Keratinocyte (primary cell): ENCODE measurements at regions not wholly inside any gene's neighbourhood (a gene's known extent, or its start where the extent isn't known, plus 50 kb on each side); places are given as distances from the start of the nearest gene placed in this dataset.

Experiments used
- DNase-seq: peaks from one replicate; pipeline ENCODE4 v3.0.0-alpha.2; 2011; ENCODE audit warnings: low read depth, missing footprints, low spot score
- FAIRE-seq: peaks from 2 replicates; lab custom pipeline; 2011; peaks lifted over from hg19 to GRCh38; lab: Jason Lieb, UNC
- H2AFZ ChIP-seq: 2 replicates; pipeline ENCODE4 v1.6.0; 2012; ENCODE audit warnings: low read length, control low read depth, inconsistent platforms; ENCODE audit not compliant: control insufficient read depth
- H3K27ac ChIP-seq: 2 replicates; pipeline ENCODE4 v1.5.1; 2011; ENCODE audit warnings: low read length; ENCODE audit not compliant: control insufficient read depth, insufficient read depth
- H3K27me3 ChIP-seq: 3 replicates; pipeline ENCODE4 v1.6.0; 2011; ENCODE audit warnings: low read length; ENCODE audit not compliant: control insufficient read depth, insufficient read depth; ENCODE audit errors: extremely low read depth
- H3K36me3 ChIP-seq, 2 experiments: 2 replicates in 1 of 2; 3 replicates in 1 of 2; pipeline ENCODE4 v1.5.1; 2011; ENCODE audit warnings: low read length in 2 of 2, mild to moderate bottlenecking in 1 of 2; ENCODE audit not compliant: control insufficient read depth in 2 of 2, insufficient read depth in 2 of 2; ENCODE audit errors: extremely low read depth in 1 of 2
- H3K4me1 ChIP-seq: 3 replicates; pipeline ENCODE4 v1.5.1; 2011; ENCODE audit warnings: low read length; ENCODE audit not compliant: control insufficient read depth, insufficient read depth; ENCODE audit errors: extremely low read depth
- H3K4me2 ChIP-seq: 3 replicates; pipeline ENCODE4 v1.6.0; 2011; ENCODE audit warnings: low read depth, low read length; ENCODE audit not compliant: control insufficient read depth, insufficient read depth; ENCODE audit errors: extremely low read depth
- H3K4me3 ChIP-seq, 3 experiments: fragments of 200-600 bp in 1 of 3; sonication (generic) in 1 of 3; 2 replicates in 2 of 3; 3 replicates in 1 of 3; pipeline ENCODE4 v1.5.1; 2011 to 2016; ENCODE audit warnings: low read length in 3 of 3, mild to moderate bottlenecking in 3 of 3, control low read depth in 2 of 3, inconsistent platforms in 1 of 3, low read depth in 1 of 3, mixed read lengths in 1 of 3, mixed run types in 1 of 3, moderate library complexity in 1 of 3; ENCODE audit not compliant: control insufficient read depth in 2 of 3, insufficient read depth in 2 of 3; ENCODE audit errors: extremely low read depth in 1 of 3
- H3K79me2 ChIP-seq: 2 replicates; pipeline ENCODE4 v1.6.0; 2012; ENCODE audit warnings: low read length; ENCODE audit not compliant: control insufficient read depth, insufficient read depth
- H3K9ac ChIP-seq: 3 replicates; pipeline ENCODE4 v1.6.0; 2011; ENCODE audit warnings: low read length; ENCODE audit not compliant: control insufficient read depth, insufficient read depth; ENCODE audit errors: extremely low read depth
- H3K9me1 ChIP-seq: 3 replicates; pipeline ENCODE4 v1.6.0; 2011; ENCODE audit warnings: low read length; ENCODE audit not compliant: control insufficient read depth, insufficient read depth; ENCODE audit errors: extremely low read depth
- H3K9me3 ChIP-seq: 2 replicates; pipeline ENCODE4 v1.5.1; 2012; ENCODE audit warnings: low read depth, low read length; ENCODE audit not compliant: control insufficient read depth
- H4K20me1 ChIP-seq: 3 replicates; pipeline ENCODE4 v1.6.0; 2011; ENCODE audit warnings: low read length; ENCODE audit not compliant: control insufficient read depth, insufficient read depth; ENCODE audit errors: extremely low read depth
- EZH2 ChIP-seq: IDR thresholded peaks from one replicate; pipeline ENCODE4 v1.6.1; 2012; ENCODE audit warnings: inconsistent platforms, mild to moderate bottlenecking, low read length, moderate library complexity
- dilution Hi-C: fragments of 300-500 bp; cut with MboI; formaldehyde crosslinking; loops from one replicate; pipeline ENCODE4 v1.7.0; 2020; ENCODE audit warnings: low sequenced_read_pairs; ENCODE audit not compliant: extremely low pct_ligation_motif_present
- TF ChIP-seq, protein P1 (sequence below), 3 experiments: IDR thresholded peaks in 1 of 3; conservative IDR thresholded peaks in 1 of 3; optimal IDR thresholded peaks in 1 of 3; 2 replicates in 2 of 3; 3 replicates in 1 of 3; pipeline versions ENCODE3 to v1.5.1; 2011; ENCODE audit warnings: low read length in 3 of 3, mild to moderate bottlenecking in 3 of 3, moderate library complexity in 2 of 3, control low read depth in 1 of 3, inconsistent platforms in 1 of 3; ENCODE audit not compliant: insufficient read depth in 2 of 3; ENCODE audit errors: extremely low read depth in 1 of 3

DNA sequence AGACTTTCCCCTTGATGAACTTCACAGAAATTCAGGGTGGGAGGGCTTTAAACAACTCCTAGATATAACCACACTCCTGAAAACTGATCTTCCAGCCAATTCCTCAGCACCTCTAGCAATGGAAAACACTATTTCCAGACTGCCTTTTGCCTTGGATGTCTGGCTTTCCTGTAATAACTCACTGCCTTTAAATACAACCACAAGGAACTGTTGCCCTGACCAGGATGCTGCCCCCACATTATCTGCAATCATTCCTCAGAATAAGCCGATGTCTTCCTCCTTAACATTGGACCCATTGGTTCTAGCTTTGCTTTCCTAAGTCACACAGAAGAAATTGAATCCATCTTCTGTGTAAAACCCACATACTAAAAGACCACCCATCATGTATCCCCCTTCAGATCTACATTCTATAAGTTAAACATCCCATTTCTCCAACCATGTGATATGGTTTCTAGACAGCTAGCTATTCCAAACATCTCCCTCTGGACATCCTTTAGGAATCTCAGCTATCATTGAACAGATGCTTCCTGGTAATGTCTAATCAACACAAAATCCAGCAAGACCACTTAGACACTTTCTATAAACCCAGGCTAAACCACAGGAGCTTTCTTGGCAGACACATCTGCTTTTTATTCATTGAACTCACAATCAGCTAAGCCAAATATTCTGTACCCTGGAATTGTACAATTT lies 95.9 kb upstream of the KCNQ5 start:
- Histone ChIP-seq H3K27ac (no peak overlapping the region), H3K9me3 (no peaks in the 10 kb centered on the region), H3K36me3 (no peaks in the 10 kb centered on the region), H2AFZ (no peak overlapping the region), H3K79me2 (no peaks in the 10 kb centered on the region), H3K27me3 (no peaks in the 10 kb centered on the region), H3K4me1 (peaks cover 24% of the 10 kb centered on the region), H4K20me1 (no peaks in the 10 kb centered on the region), H3K4me3 (no peak overlapping the region), H3K9ac (no peak overlapping the region), H3K9me1 (no peaks in the 10 kb centered on the region), H3K4me2 (no peak overlapping the region)
- dilution Hi-C loops: no loop called here
- TF ChIP-seq EZH2: no peak
- TF ChIP-seq, protein P1, sequence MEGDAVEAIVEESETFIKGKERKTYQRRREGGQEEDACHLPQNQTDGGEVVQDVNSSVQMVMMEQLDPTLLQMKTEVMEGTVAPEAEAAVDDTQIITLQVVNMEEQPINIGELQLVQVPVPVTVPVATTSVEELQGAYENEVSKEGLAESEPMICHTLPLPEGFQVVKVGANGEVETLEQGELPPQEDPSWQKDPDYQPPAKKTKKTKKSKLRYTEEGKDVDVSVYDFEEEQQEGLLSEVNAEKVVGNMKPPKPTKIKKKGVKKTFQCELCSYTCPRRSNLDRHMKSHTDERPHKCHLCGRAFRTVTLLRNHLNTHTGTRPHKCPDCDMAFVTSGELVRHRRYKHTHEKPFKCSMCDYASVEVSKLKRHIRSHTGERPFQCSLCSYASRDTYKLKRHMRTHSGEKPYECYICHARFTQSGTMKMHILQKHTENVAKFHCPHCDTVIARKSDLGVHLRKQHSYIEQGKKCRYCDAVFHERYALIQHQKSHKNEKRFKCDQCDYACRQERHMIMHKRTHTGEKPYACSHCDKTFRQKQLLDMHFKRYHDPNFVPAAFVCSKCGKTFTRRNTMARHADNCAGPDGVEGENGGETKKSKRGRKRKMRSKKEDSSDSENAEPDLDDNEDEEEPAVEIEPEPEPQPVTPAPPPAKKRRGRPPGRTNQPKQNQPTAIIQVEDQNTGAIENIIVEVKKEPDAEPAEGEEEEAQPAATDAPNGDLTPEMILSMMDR (optimal IDR thresholded peaks at IDR 0.05 in 1 of 3, IDR thresholded peaks at IDR 0.05 in 1 of 3, conservative IDR thresholded peaks at IDR 0.05 in 1 of 3; ENCODE audit: extremely low read depth in 1 of 3, insufficient read depth in 2 of 3, low read length in 3 of 3): no peak
- DNase-seq: no peak
- FAIRE-seq: peak; percentile 44

DNA sequence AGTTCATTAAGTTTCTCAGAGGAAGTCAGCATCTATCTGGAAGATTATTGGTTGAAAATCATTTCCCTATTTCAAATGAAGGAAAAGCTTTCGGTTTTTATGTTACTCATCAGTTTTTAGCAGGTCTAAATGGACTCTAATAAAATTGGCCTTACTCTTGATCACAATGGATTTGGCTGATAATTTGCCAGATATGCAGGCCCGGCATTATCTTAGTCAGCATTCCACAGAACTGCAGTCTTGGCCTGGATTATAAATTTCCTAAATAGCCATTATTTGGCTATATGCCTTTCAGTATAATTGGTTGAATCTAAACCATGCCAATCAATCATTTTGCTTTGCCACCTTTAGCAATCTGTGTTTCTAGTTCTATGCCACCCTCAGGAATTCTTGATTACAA lies 91.7 kb upstream of the KCNQ5 start:
- Histone ChIP-seq H3K9me1 (no peaks in the 10 kb centered on the region), H3K27ac (no peak overlapping the region), H3K9ac (no peak overlapping the region), H4K20me1 (no peaks in the 10 kb centered on the region), H2AFZ (no peak overlapping the region), H3K4me1 (peaks cover 18% of the 10 kb centered on the region), H3K9me3 (no peaks in the 10 kb centered on the region), H3K4me3 (no peak overlapping the region), H3K4me2 (no peak overlapping the region), H3K27me3 (no peaks in the 10 kb centered on the region), H3K79me2 (no peaks in the 10 kb centered on the region), H3K36me3 (no peaks in the 10 kb centered on the region)
- dilution Hi-C loops: no loop called here
- no peak for DNase-seq
- no peak for FAIRE-seq
- no peak for TF ChIP-seq EZH2
- TF ChIP-seq, protein P1 (optimal IDR thresholded peaks at IDR 0.05 in 1 of 3, IDR thresholded peaks at IDR 0.05 in 1 of 3, conservative IDR thresholded peaks at IDR 0.05 in 1 of 3; ENCODE audit: extremely low read depth in 1 of 3, insufficient read depth in 2 of 3, low read length in 3 of 3): no peak
